ENCODE measurements at regions not wholly inside any gene's neighbourhood (a gene's known extent, or its start where the extent isn't known, plus 50 kb on each side); places are given as distances from the start of the nearest gene placed in this dataset.
"Not testable (repeated sequence)": the region's sequence is repeated elsewhere in the genome, so short reads cannot be mapped to it uniquely, and the experiment has no call there.

GRCh38 chrX:93014481-93015030, 658.8 kb downstream of the NAP1L3 start:
- H3K9me1 ChIP-seq (ENCODE audit: control insufficient read depth, insufficient read depth, low read length); CTCF ChIA-PET (ENCODE audit: low intra/inter-chr PET ratio); ATAC-seq; intact Hi-C loops (cut with micrococcal nuclease); H3K9me3 ChIP-seq (replicated peaks; ENCODE audit: control insufficient read depth, insufficient read depth, low read depth, low read length); H3K27me3 ChIP-seq (ENCODE audit: control insufficient read depth in 2 of 2, insufficient read depth in 2 of 2, low read length in 2 of 2); H2AFZ ChIP-seq (ENCODE audit: low read depth, low read length); H3K9ac ChIP-seq (ENCODE audit: insufficient read depth in 1 of 2, low read depth in 2 of 2, low read length in 2 of 2); H3K36me3 ChIP-seq (ENCODE audit: control insufficient read depth, insufficient read depth, low read length); H3K4me3 ChIP-seq; DNase-seq (ENCODE audit: extremely low read depth in 1 of 4, low spot score in 3 of 4); FAIRE-seq; H3K27ac ChIP-seq (ENCODE audit: extremely low read depth, low read depth, low read length); H3K79me2 ChIP-seq (ENCODE audit: control insufficient read depth, insufficient read depth, low read length); in situ Hi-C loops (cut with MboI); H3K4me2 ChIP-seq (ENCODE audit: insufficient read depth, low read length); H4K20me1 ChIP-seq (replicated peaks; ENCODE audit: control insufficient read depth, insufficient read depth, low read length); POLR2A ChIA-PET; BruUV-seq (replicated peaks); H3K4me1 ChIP-seq (replicated peaks in 1 of 2; ENCODE audit: control insufficient read depth in 2 of 2, insufficient read depth in 2 of 2, low read length in 2 of 2): not testable (repeated sequence)
- WGBS (ENCODE audit: insufficient coverage, low coverage, missing lambda C conversion rate), result no CpG with 5 or more reads among the region's 1 CpG

Measured in K562 (cell line).